ENCODE measurements at regions not wholly inside any gene's neighbourhood (a gene's known extent, or its start where the extent isn't known, plus 50 kb on each side); places are given as distances from the start of the nearest gene placed in this dataset.

GRCh38 chr1:235043234-235043633, 85.4 kb downstream of the TOMM20 start:
- Mint-ChIP-seq H3K9me3 (ENCODE audit: insufficient read depth) (peaks cover 5% of the 10 kb centered on the region), H3K4me1 (peaks cover 23% of the 10 kb centered on the region), H3K27ac (peak overlapping the region; percentile 61), H3K4me3 (no peak overlapping the region), H3K27me3 (no peaks in the 10 kb centered on the region)
- intact Hi-C loops (cut with micrococcal nuclease), result no loop called here
- Histone ChIP-seq H3K4me2 (replicated peaks; ENCODE audit: low read depth, low read length, poor library complexity, severe bottlenecking) (no peak overlapping the region), H3K36me3 (replicated peaks in 1 of 2; ENCODE audit: control extremely low read depth in 1 of 2, control insufficient read depth in 1 of 2, extremely low read depth in 1 of 2, insufficient read depth in 2 of 2, low read length in 1 of 2) (no peaks in the 10 kb centered on the region), H3K9me3 (ENCODE audit: control extremely low read depth in 1 of 3, control insufficient read depth in 2 of 3, insufficient read depth in 1 of 3, low read length in 2 of 3) (peaks cover 0 to 7% (median 6%) of the 10 kb centered on the region in 3 donors), H3K79me2 (ENCODE audit: control insufficient read depth, insufficient read depth, low read length) (no peaks in the 10 kb centered on the region), H3K9ac (ENCODE audit: low read length) (no peak overlapping the region), H2AFZ (ENCODE audit: insufficient read depth, low read depth, low read length, poor library complexity, severe bottlenecking) (no peak overlapping the region), H3K27me3 (replicated peaks in 1 of 4; ENCODE audit: control extremely low read depth in 1 of 4, control insufficient read depth in 3 of 4, insufficient read depth in 4 of 4, low read length in 3 of 4) (no peaks in the 10 kb centered on the region), H4K20me1 (ENCODE audit: control insufficient read depth, insufficient read depth, low read length, poor library complexity, severe bottlenecking) (no peaks in the 10 kb centered on the region), H3K4me1 (ENCODE audit: control insufficient read depth in 2 of 2, insufficient read depth in 2 of 2, low read length in 2 of 2) (peaks cover 10 to 13% of the 10 kb centered on the region in 2 donors), H3K27ac (ENCODE audit: low read length in 2 of 2) (no peak overlapping the region), H3K4me3 (ENCODE audit: control extremely low read depth in 1 of 5, extremely low read depth in 1 of 5, insufficient read depth in 1 of 5, low read depth in 2 of 5, low read length in 4 of 5) (no peak overlapping the region)
- no peak for TF ChIP-seq CTCF (IDR thresholded peaks at IDR 0.05)
- no peak for TF ChIP-seq EZH2 (IDR thresholded peaks at IDR 0.05; ENCODE audit: borderline replicate concordance, insufficient read depth, low read depth, low read length, poor library complexity, severe bottlenecking)
- 100% methylated on average over 1 of the region's 3 CpGs for WGBS (ENCODE audit: insufficient coverage)
- ATAC-seq (ENCODE audit: low read depth) (no peak), DNase-seq (no peak)
- CTCF ChIA-PET, result no interaction called here
- POLR2A ChIA-PET, result no interaction called here

- CTCF ChIA-PET, result no interaction called here
- no peaks in the 10 kb centered on the region for H4K20me1 ChIP-seq (ENCODE audit: control insufficient read depth, insufficient read depth, low read length, poor library complexity, severe bottlenecking)
- H3K9ac ChIP-seq (ENCODE audit: low read length), result no peak overlapping the region
- ATAC-seq (ENCODE audit: low read depth) (no peak), DNase-seq (no peak)
- H3K27ac ChIP-seq (ENCODE audit: low read length in 2 of 2), result no peak overlapping the region
- intact Hi-C loops (cut with micrococcal nuclease), result no loop called here
- no peaks in the 10 kb centered on the region for H3K27me3 ChIP-seq (replicated peaks in 1 of 4; ENCODE audit: control extremely low read depth in 1 of 4, control insufficient read depth in 3 of 4, insufficient read depth in 4 of 4, low read length in 3 of 4)
- Mint-ChIP-seq H3K4me3 (no peak overlapping the region), H3K27me3 (no peaks in the 10 kb centered on the region), H3K9me3 (ENCODE audit: insufficient read depth) (peaks cover 7% of the 10 kb centered on the region), H3K27ac (no peak overlapping the region), H3K4me1 (peaks cover 16% of the 10 kb centered on the region)
- no CpG with 5 or more reads among the region's 2 CpGs for WGBS (ENCODE audit: insufficient coverage)
- H3K9me3 ChIP-seq (ENCODE audit: control extremely low read depth in 1 of 3, control insufficient read depth in 2 of 3, insufficient read depth in 1 of 3, low read length in 2 of 3), result peaks cover 0 to 9% (median 6%) of the 10 kb centered on the region in 3 donors
- H3K4me3 ChIP-seq (ENCODE audit: control extremely low read depth in 1 of 5, extremely low read depth in 1 of 5, insufficient read depth in 1 of 5, low read depth in 2 of 5, low read length in 4 of 5), result no peak overlapping the region
- POLR2A ChIA-PET, result no interaction called here
- H3K4me2 ChIP-seq (replicated peaks; ENCODE audit: low read depth, low read length, poor library complexity, severe bottlenecking), result no peak overlapping the region
- TF ChIP-seq CTCF (IDR thresholded peaks at IDR 0.05) (no peak), EZH2 (IDR thresholded peaks at IDR 0.05; ENCODE audit: borderline replicate concordance, insufficient read depth, low read depth, low read length, poor library complexity, severe bottlenecking) (no peak)
- H3K36me3 ChIP-seq (replicated peaks in 1 of 2; ENCODE audit: control extremely low read depth in 1 of 2, control insufficient read depth in 1 of 2, extremely low read depth in 1 of 2, insufficient read depth in 2 of 2, low read length in 1 of 2), result no peaks in the 10 kb centered on the region
- H2AFZ ChIP-seq (ENCODE audit: insufficient read depth, low read depth, low read length, poor library complexity, severe bottlenecking), result no peak overlapping the region
- H3K79me2 ChIP-seq (ENCODE audit: control insufficient read depth, insufficient read depth, low read length), result no peaks in the 10 kb centered on the region
- peaks cover 4 to 12% of the 10 kb centered on the region in 2 donors for H3K4me1 ChIP-seq (ENCODE audit: control insufficient read depth in 2 of 2, insufficient read depth in 2 of 2, low read length in 2 of 2)
These were observed 89.9 kb downstream of the TOMM20 start for GRCh38 chr1:235038701-235039100.
